GM23338 (cell line): ENCODE measurements at regions not wholly inside any gene's neighbourhood (a gene's known extent, or its start where the extent isn't known, plus 50 kb on each side); places are given as distances from the start of the nearest gene placed in this dataset.

ENCODE experiments used
- ATAC-seq: fragments of 200-7000 bp; cut with Tn5 transposase; 3 replicates; pipeline ENCODE4 v1.9.1; 2020
- DNase-seq: peaks from one replicate; pipeline ENCODE4 v3.0.0-alpha.2; 2015; ENCODE audit warnings: low spot score
- H2AFZ ChIP-seq: fragments of 200-600 bp; sonication (generic); 2 replicates; pipeline ENCODE4 v1.8.0; 2016; ENCODE audit warnings: antibody characterized with exemption, mild to moderate bottlenecking, moderate library complexity
- H3F3A ChIP-seq: fragments of 200-600 bp; sonication (generic); replicated peaks from 2 replicates; pipeline ENCODE4 v1.8.0; 2017; ENCODE audit warnings: antibody characterized with exemption, mixed run types, low read depth
- H3K27ac ChIP-seq: fragments of 200-600 bp; sonication (generic); 2 replicates; pipeline ENCODE4 v1.6.1; 2016; ENCODE audit warnings: low read depth
- H3K27me3 ChIP-seq: fragments of 200-600 bp; sonication (generic); 2 replicates; pipeline ENCODE4 v1.8.0; 2016; ENCODE audit warnings: mild to moderate bottlenecking, mixed run types, moderate library complexity; ENCODE audit not compliant: insufficient read depth
- H3K36me3 ChIP-seq: fragments of 200-600 bp; sonication (generic); 2 replicates; pipeline ENCODE4 v1.8.0; 2016; ENCODE audit warnings: mild to moderate bottlenecking; ENCODE audit not compliant: insufficient read depth
- H3K4me1 ChIP-seq: fragments of 200-600 bp; sonication (generic); 2 replicates; pipeline ENCODE4 v1.8.0; 2016; ENCODE audit warnings: mild to moderate bottlenecking, moderate library complexity; ENCODE audit not compliant: insufficient read depth
- H3K4me2 ChIP-seq: fragments of 200-600 bp; sonication (generic); 2 replicates; pipeline ENCODE4 v1.7.1; 2017; ENCODE audit warnings: mixed run types
- H3K4me3 ChIP-seq: fragments of 200-600 bp; sonication (generic); 2 replicates; pipeline ENCODE4 v1.6.1; 2016; ENCODE audit warnings: mixed run types
- H3K79me2 ChIP-seq: fragments of 200-600 bp; sonication (generic); replicated peaks from 2 replicates; pipeline ENCODE4 v1.8.0; 2017; ENCODE audit warnings: mild to moderate bottlenecking; ENCODE audit not compliant: insufficient read depth
- H3K9me2 ChIP-seq: fragments of 200-600 bp; sonication (generic); 2 replicates; pipeline ENCODE4 v1.8.0; 2017; ENCODE audit not compliant: insufficient read depth
- H4K20me1 ChIP-seq: fragments of 200-600 bp; sonication (generic); replicated peaks from 2 replicates; pipeline ENCODE4 v1.8.0; 2017; ENCODE audit warnings: mild to moderate bottlenecking; ENCODE audit not compliant: insufficient read depth
- H3K27ac Mint-ChIP-seq: 2 replicates; pipeline ENCODE4 v1.8.0; 2020; ENCODE audit warnings: inconsistent platforms, mild to moderate bottlenecking, moderate library complexity, mixed read lengths
- H3K27me3 Mint-ChIP-seq: 3 replicates; pipeline ENCODE4 v1.8.0; 2022; ENCODE audit warnings: low read depth, mild to moderate bottlenecking, moderate library complexity, mixed read lengths, inconsistent platforms; ENCODE audit not compliant: insufficient read depth, poor library complexity
- H3K36me3 Mint-ChIP-seq: 3 replicates; pipeline ENCODE4 v1.8.0; 2021; ENCODE audit warnings: low read depth, mild to moderate bottlenecking, inconsistent platforms, moderate library complexity, mixed read lengths
- H3K4me1 Mint-ChIP-seq: 3 replicates; pipeline ENCODE4 v1.8.0; 2020; ENCODE audit warnings: mild to moderate bottlenecking, inconsistent platforms, mixed read lengths
- H3K4me3 Mint-ChIP-seq: 3 replicates; pipeline ENCODE4 v1.8.0; 2021; ENCODE audit warnings: moderate library complexity, mild to moderate bottlenecking, inconsistent platforms, mixed read lengths
- H3K9me3 Mint-ChIP-seq: 3 replicates; pipeline ENCODE4 v1.8.0; 2020; ENCODE audit warnings: moderate library complexity, mild to moderate bottlenecking, inconsistent platforms, mixed read lengths
- CTCF ChIP-seq, 2 experiments: fragments of 200-600 bp in 1 of 2; sonication (generic) in 1 of 2; conservative IDR thresholded peaks; 2 replicates each; pipeline versions ENCODE4 v1.5.1 to v1.6.1; 2016 to 2017; ENCODE audit warnings: antibody characterized with exemption in 2 of 2, low read depth in 2 of 2, mild to moderate bottlenecking in 2 of 2, moderate library complexity in 1 of 2
- EZH2 ChIP-seq: fragments of 200-600 bp; sonication (generic); IDR thresholded peaks from one replicate; pipeline ENCODE4 v1.8.0; 2017; ENCODE audit warnings: antibody characterized with exemption, mild to moderate bottlenecking, low read depth; ENCODE audit not compliant: unreplicated experiment
- EZH2phosphoT487 ChIP-seq: fragments of 200-600 bp; sonication (generic); IDR thresholded peaks from one replicate; pipeline ENCODE4 v1.8.1; 2018; ENCODE audit warnings: antibody characterized with exemption; ENCODE audit not compliant: unreplicated experiment
- JUNB ChIP-seq: IDR thresholded peaks from one replicate; pipeline ENCODE4 v1.6.1; 2016; ENCODE audit warnings: antibody characterized with exemption; ENCODE audit not compliant: unreplicated experiment
- NANOG ChIP-seq: IDR thresholded peaks from 2 replicates; pipeline ENCODE4 v1.6.1; 2016; ENCODE audit warnings: antibody characterized with exemption, borderline replicate concordance
- POLR2AphosphoS5 ChIP-seq: IDR thresholded peaks from 2 replicates; pipeline ENCODE4 v1.6.1; 2016; ENCODE audit warnings: antibody characterized with exemption, low read depth
- STAT1 ChIP-seq: IDR thresholded peaks from one replicate; pipeline ENCODE4 v1.6.1; 2016; ENCODE audit warnings: antibody characterized with exemption; ENCODE audit not compliant: unreplicated experiment
- ZNF114 ChIP-seq: fragments of 250-450 bp; sonication (Bioruptor Pico); IDR thresholded peaks from 2 replicates; pipeline ENCODE4 v1.5.0; 2020; ENCODE audit warnings: mild to moderate bottlenecking, moderate library complexity
- ZNF331 ChIP-seq: fragments of 250-450 bp; sonication (Bioruptor Pico); IDR thresholded peaks from 2 replicates; pipeline ENCODE4 v1.5.0; 2020; ENCODE audit warnings: low read depth, mild to moderate bottlenecking, moderate library complexity
- ZNF462 ChIP-seq: fragments of 250-450 bp; sonication (Bioruptor Pico); IDR thresholded peaks from 2 replicates; pipeline ENCODE4 v1.5.0; 2020; ENCODE audit warnings: mild to moderate bottlenecking, moderate library complexity
- TF ChIP-seq, protein P1 (sequence below): IDR thresholded peaks from 2 replicates; pipeline ENCODE4 v1.6.1; 2016; ENCODE audit warnings: antibody characterized with exemption
- TF ChIP-seq, protein P2 (sequence below): IDR thresholded peaks from one replicate; pipeline ENCODE4 v1.6.1; 2018; ENCODE audit warnings: antibody characterized with exemption; ENCODE audit not compliant: unreplicated experiment

DNA sequence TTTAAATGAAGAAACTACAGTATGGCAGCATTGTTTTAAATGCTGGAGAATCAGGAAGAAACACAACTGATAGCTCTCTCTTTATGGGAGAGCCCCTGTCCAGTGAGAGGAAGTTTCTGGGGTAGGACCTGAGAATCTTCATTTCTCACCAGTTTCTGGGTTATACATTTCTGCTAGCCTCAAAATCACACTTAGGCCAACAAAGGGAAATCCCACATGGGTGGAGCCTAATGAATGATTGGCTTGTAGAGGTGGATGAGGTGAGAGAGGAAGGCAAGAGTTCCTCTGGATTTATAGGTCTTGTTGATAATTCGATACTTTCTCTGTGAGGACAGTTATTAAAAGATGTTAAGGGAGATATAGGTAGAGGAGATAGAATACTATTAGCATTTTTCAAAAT, 1397.3 kb upstream of the TENM4 start:
- Histone ChIP-seq H4K20me1 (no peaks in the 10 kb centered on the region), H3K27ac (no peak overlapping the region), H3K4me3 (no peak overlapping the region), H3K79me2 (no peaks in the 10 kb centered on the region), H3K36me3 (no peaks in the 10 kb centered on the region), H2AFZ (peak overlapping the region; percentile 29; the same call in 1 of the 2 replicates), H3K27me3 (no peaks in the 10 kb centered on the region), H3K9me2 (no peaks in the 10 kb centered on the region), H3K4me1 (no peaks in the 10 kb centered on the region), H3K4me2 (no peak overlapping the region), H3F3A (no peaks in the 10 kb centered on the region)
- H3K9me3 Mint-ChIP-seq: no peaks in the 10 kb centered on the region
- no peak for DNase-seq
- no peak for ATAC-seq
- no peaks in the 10 kb centered on the region for H3K27me3 Mint-ChIP-seq
- no peak overlapping the region for H3K4me3 Mint-ChIP-seq
- H3K36me3 Mint-ChIP-seq: no peaks in the 10 kb centered on the region
- H3K4me1 Mint-ChIP-seq: peaks cover 3% of the 10 kb centered on the region; the same call in 2 of the 3 replicates
- H3K27ac Mint-ChIP-seq: no peak overlapping the region
- TF ChIP-seq POLR2AphosphoS5 (no peak), STAT1 (no peak), EZH2phosphoT487 (no peak), JUNB (no peak), ZNF462 (CRISPR knock-in tag) (no peak), NANOG (no peak), ZNF331 (CRISPR knock-in tag) (no peak), EZH2 (no peak), CTCF (conservative IDR thresholded peaks at IDR 0.05; ENCODE audit: low read depth in 2 of 2) (no peak), ZNF114 (CRISPR knock-in tag) (no peak)
- TF ChIP-seq, protein P1, sequence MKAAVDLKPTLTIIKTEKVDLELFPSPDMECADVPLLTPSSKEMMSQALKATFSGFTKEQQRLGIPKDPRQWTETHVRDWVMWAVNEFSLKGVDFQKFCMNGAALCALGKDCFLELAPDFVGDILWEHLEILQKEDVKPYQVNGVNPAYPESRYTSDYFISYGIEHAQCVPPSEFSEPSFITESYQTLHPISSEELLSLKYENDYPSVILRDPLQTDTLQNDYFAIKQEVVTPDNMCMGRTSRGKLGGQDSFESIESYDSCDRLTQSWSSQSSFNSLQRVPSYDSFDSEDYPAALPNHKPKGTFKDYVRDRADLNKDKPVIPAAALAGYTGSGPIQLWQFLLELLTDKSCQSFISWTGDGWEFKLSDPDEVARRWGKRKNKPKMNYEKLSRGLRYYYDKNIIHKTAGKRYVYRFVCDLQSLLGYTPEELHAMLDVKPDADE: no peak
- TF ChIP-seq, protein P2, sequence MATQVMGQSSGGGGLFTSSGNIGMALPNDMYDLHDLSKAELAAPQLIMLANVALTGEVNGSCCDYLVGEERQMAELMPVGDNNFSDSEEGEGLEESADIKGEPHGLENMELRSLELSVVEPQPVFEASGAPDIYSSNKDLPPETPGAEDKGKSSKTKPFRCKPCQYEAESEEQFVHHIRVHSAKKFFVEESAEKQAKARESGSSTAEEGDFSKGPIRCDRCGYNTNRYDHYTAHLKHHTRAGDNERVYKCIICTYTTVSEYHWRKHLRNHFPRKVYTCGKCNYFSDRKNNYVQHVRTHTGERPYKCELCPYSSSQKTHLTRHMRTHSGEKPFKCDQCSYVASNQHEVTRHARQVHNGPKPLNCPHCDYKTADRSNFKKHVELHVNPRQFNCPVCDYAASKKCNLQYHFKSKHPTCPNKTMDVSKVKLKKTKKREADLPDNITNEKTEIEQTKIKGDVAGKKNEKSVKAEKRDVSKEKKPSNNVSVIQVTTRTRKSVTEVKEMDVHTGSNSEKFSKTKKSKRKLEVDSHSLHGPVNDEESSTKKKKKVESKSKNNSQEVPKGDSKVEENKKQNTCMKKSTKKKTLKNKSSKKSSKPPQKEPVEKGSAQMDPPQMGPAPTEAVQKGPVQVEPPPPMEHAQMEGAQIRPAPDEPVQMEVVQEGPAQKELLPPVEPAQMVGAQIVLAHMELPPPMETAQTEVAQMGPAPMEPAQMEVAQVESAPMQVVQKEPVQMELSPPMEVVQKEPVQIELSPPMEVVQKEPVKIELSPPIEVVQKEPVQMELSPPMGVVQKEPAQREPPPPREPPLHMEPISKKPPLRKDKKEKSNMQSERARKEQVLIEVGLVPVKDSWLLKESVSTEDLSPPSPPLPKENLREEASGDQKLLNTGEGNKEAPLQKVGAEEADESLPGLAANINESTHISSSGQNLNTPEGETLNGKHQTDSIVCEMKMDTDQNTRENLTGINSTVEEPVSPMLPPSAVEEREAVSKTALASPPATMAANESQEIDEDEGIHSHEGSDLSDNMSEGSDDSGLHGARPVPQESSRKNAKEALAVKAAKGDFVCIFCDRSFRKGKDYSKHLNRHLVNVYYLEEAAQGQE: no peak
